Keratinocyte (primary cell): ENCODE measurements at regions not wholly inside any gene's neighbourhood (a gene's known extent, or its start where the extent isn't known, plus 50 kb on each side); places are given as distances from the start of the nearest gene placed in this dataset.

Source experiments
- EZH2 ChIP-seq: IDR thresholded peaks from one replicate; pipeline ENCODE4 v1.6.1; 2012; ENCODE audit warnings: inconsistent platforms, mild to moderate bottlenecking, low read length, moderate library complexity
- TF ChIP-seq, protein P1 (sequence below), 3 experiments: IDR thresholded peaks in 1 of 3; conservative IDR thresholded peaks in 1 of 3; optimal IDR thresholded peaks in 1 of 3; 2 replicates in 2 of 3; 3 replicates in 1 of 3; pipeline versions ENCODE3 to v1.5.1; 2011; ENCODE audit warnings: low read length in 3 of 3, mild to moderate bottlenecking in 3 of 3, moderate library complexity in 2 of 3, control low read depth in 1 of 3, inconsistent platforms in 1 of 3; ENCODE audit not compliant: insufficient read depth in 2 of 3; ENCODE audit errors: extremely low read depth in 1 of 3

DNA sequence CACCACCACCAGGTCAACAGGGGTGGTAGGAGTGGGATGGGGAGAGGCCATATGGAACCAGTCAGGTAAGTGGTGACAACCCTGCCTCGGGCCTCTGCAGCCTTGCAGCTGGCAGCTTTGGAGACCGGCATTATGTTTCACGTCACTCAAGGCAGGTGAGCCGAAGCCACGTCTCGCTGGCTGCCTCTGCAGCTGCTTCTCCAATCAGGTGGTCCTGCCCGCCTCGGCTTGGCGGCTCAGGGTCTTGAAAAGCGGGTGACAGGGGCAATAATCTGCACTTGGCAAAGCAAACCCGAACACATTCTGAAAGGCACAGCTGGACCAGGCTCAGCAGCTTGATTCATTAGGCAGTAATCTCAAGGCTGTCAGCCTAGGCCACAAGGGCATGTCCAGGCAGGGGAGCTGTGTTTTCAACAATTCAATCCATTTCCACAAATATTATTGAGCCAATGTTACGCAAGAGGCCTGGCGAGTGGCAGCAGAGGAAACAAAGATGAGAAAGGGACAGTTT is 77.4 kb upstream of the PCDH8 start:
- TF ChIP-seq, protein P1, sequence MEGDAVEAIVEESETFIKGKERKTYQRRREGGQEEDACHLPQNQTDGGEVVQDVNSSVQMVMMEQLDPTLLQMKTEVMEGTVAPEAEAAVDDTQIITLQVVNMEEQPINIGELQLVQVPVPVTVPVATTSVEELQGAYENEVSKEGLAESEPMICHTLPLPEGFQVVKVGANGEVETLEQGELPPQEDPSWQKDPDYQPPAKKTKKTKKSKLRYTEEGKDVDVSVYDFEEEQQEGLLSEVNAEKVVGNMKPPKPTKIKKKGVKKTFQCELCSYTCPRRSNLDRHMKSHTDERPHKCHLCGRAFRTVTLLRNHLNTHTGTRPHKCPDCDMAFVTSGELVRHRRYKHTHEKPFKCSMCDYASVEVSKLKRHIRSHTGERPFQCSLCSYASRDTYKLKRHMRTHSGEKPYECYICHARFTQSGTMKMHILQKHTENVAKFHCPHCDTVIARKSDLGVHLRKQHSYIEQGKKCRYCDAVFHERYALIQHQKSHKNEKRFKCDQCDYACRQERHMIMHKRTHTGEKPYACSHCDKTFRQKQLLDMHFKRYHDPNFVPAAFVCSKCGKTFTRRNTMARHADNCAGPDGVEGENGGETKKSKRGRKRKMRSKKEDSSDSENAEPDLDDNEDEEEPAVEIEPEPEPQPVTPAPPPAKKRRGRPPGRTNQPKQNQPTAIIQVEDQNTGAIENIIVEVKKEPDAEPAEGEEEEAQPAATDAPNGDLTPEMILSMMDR (optimal IDR thresholded peaks at IDR 0.05 in 1 of 3, IDR thresholded peaks at IDR 0.05 in 1 of 3, conservative IDR thresholded peaks at IDR 0.05 in 1 of 3; ENCODE audit: extremely low read depth in 1 of 3, insufficient read depth in 2 of 3, low read length in 3 of 3) = peak in 1 of 3 experiments; percentile 8
- no peak for TF ChIP-seq EZH2
